Tibial artery (tissue), 4 donors: ENCODE measurements at regions not wholly inside any gene's neighbourhood (a gene's known extent, or its start where the extent isn't known, plus 50 kb on each side); places are given as distances from the start of the nearest gene placed in this dataset.

ENCODE experiments used
- DNase-seq, 2 donors: peaks; one replicate each; pipeline ENCODE4 v3.0.0-alpha.2; 2019
- H3K27ac ChIP-seq, 2 donors: fragments of 200-600 bp; sonication (generic) in 1 of 2; 1 replicate in 1 of 2; 2 replicates in 1 of 2; pipeline ENCODE4 v1.5.1; 2018 to 2019; ENCODE audit warnings: mild to moderate bottlenecking in 1 of 2
- H3K27me3 ChIP-seq, 2 donors: fragments of 200-600 bp; sonication (generic) in 1 of 2; one replicate each; pipeline versions ENCODE4 v1.5.1 to v1.6.0; 2016 to 2019
- H3K36me3 ChIP-seq, 3 donors: fragments of 200-600 bp; sonication (generic) in 2 of 3; one replicate each; pipeline ENCODE4 v1.5.1; 2016 to 2019; ENCODE audit warnings: mild to moderate bottlenecking in 2 of 3
- H3K4me1 ChIP-seq, 4 donors: fragments of 200-600 bp; sonication (generic) in 2 of 4; 1 replicate in 3 of 4; 2 replicates in 1 of 4; pipeline ENCODE4 v1.5.1; 2016 to 2019
- H3K4me3 ChIP-seq, 2 donors: fragments of 200-600 bp; sonication (generic) in 1 of 2; 1 replicate in 1 of 2; 2 replicates in 1 of 2; pipeline ENCODE4 v1.5.1; 2018 to 2019; ENCODE audit warnings: mild to moderate bottlenecking in 2 of 2
- H3K9me3 ChIP-seq, 3 donors: fragments of 200-600 bp; sonication (generic) in 1 of 3; one replicate each; pipeline ENCODE4 v1.5.1; 2016 to 2019
- CTCF ChIP-seq, 2 experiments: fragments of 200-600 bp in 1 of 2; fragments of 450-650 bp in 1 of 2; IDR thresholded peaks; one replicate each; pipeline ENCODE4 v1.5.1; 2017 to 2019; ENCODE audit warnings: antibody characterized with exemption in 2 of 2, mild to moderate bottlenecking in 1 of 2, moderate library complexity in 1 of 2
- intact Hi-C: fragments of 100-400 bp; cut with DNase I; formaldehyde crosslinking; loops from one replicate; pipeline ENCODE4 v1.15.0; 2023; ENCODE audit warnings: low total_unique reads

GRCh38 chr2:116411211-116411610, 1403.3 kb upstream of the DDX18 start:
- intact Hi-C loops = no loop called here
- no peak for DNase-seq
- Histone ChIP-seq H3K4me3 (no peak overlapping the region), H3K36me3 (no peaks in the 10 kb centered on the region), H3K4me1 (no peaks in the 10 kb centered on the region), H3K9me3 (no peaks in the 10 kb centered on the region), H3K27ac (no peak overlapping the region), H3K27me3 (no peaks in the 10 kb centered on the region)
- TF ChIP-seq CTCF (IDR thresholded peaks at IDR 0.05) = no peak

- peak in 1 of 2 donors; percentile 55 for DNase-seq
- H3K9me3 ChIP-seq = peaks cover 0 to 8% (median 0%) of the 10 kb centered on the region in 3 donors
Measured at GRCh38 chr2:116413659-116414058, 1400.8 kb upstream of the DDX18 start.

GRCh38 chr2:116416731-116417377, 1397.6 kb upstream of the DDX18 start:
- peaks cover 0 to 8% (median 0%) of the 10 kb centered on the region in 3 donors for H3K9me3 ChIP-seq
- no peaks in the 10 kb centered on the region for H3K36me3 ChIP-seq
- no peak overlapping the region for H3K27ac ChIP-seq
- no peak overlapping the region for H3K4me3 ChIP-seq
- no peak for DNase-seq
- H3K27me3 ChIP-seq = no peaks in the 10 kb centered on the region
- intact Hi-C loops = no loop called here
- no peaks in the 10 kb centered on the region for H3K4me1 ChIP-seq
- no peak for TF ChIP-seq CTCF (IDR thresholded peaks at IDR 0.05)

More at GRCh38 chr2:116413659-116414058, 1400.8 kb upstream of the DDX18 start:
- intact Hi-C loops = no loop called here
- no peaks in the 10 kb centered on the region for H3K27me3 ChIP-seq
- H3K4me1 ChIP-seq = no peaks in the 10 kb centered on the region
- TF ChIP-seq CTCF (IDR thresholded peaks at IDR 0.05) = no peak
- H3K27ac ChIP-seq = no peak overlapping the region
- no peaks in the 10 kb centered on the region for H3K36me3 ChIP-seq
- H3K4me3 ChIP-seq = no peak overlapping the region

GRCh38 chr2:116435648-116436047, 1378.8 kb upstream of the DDX18 start:
- Histone ChIP-seq H3K36me3 (no peaks in the 10 kb centered on the region), H3K27me3 (no peaks in the 10 kb centered on the region), H3K4me1 (no peaks in the 10 kb centered on the region), H3K4me3 (no peak overlapping the region), H3K27ac (no peak overlapping the region), H3K9me3 (no peaks in the 10 kb centered on the region)
- TF ChIP-seq CTCF (IDR thresholded peaks at IDR 0.05) = no peak
- DNase-seq = no peak
- intact Hi-C loops = no loop called here

GRCh38 chr2:116440104-116440653, 1374.3 kb upstream of the DDX18 start:
- no peak overlapping the region for H3K4me3 ChIP-seq
- H3K27me3 ChIP-seq = no peaks in the 10 kb centered on the region
- DNase-seq = no peak
- TF ChIP-seq CTCF (IDR thresholded peaks at IDR 0.05) = no peak
- no peaks in the 10 kb centered on the region for H3K4me1 ChIP-seq
- intact Hi-C loops = no loop called here
- no peak overlapping the region for H3K27ac ChIP-seq
- no peaks in the 10 kb centered on the region for H3K36me3 ChIP-seq
- peaks cover 0 to 11% (median 7%) of the 10 kb centered on the region in 3 donors for H3K9me3 ChIP-seq
